NT2/D1 (cell line): ENCODE measurements at regions not wholly inside any gene's neighbourhood (a gene's known extent, or its start where the extent isn't known, plus 50 kb on each side); places are given as distances from the start of the nearest gene placed in this dataset.

ENCODE experiments used
- YY1 ChIP-seq: IDR thresholded peaks from 2 replicates; pipeline ENCODE4 v1.6.1; 2011; ENCODE audit not compliant: insufficient read length, insufficient read depth
- ZNF274 ChIP-seq: IDR thresholded peaks from 2 replicates; pipeline ENCODE4 v1.6.1; 2011; ENCODE audit warnings: mild to moderate bottlenecking, low read depth, low read length

DNA sequence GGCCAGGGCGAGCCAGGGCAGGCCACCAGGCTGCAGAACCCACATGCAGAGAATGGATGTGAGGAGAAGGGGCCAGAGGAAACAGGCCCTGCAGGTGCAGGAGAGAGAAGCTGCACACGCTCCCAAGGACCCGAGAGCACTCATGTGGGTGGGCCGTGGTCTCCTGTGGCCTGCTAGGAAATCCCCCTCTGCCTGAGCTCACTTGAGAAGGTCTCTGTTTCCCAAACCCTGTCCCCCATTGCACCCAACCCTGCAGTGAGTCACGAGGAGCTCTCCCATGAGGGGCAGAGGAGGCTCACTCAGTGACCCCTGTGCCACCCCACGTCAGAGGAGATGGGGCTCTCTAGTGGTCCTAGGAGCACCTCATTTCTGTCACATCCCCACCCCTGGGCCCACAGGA is 111.1 kb downstream of the KLF13 start:
- TF ChIP-seq YY1 (no peak), ZNF274 (no peak)
